ENCODE measurements at regions not wholly inside any gene's neighbourhood (a gene's known extent, or its start where the extent isn't known, plus 50 kb on each side); places are given as distances from the start of the nearest gene placed in this dataset.

DNA sequence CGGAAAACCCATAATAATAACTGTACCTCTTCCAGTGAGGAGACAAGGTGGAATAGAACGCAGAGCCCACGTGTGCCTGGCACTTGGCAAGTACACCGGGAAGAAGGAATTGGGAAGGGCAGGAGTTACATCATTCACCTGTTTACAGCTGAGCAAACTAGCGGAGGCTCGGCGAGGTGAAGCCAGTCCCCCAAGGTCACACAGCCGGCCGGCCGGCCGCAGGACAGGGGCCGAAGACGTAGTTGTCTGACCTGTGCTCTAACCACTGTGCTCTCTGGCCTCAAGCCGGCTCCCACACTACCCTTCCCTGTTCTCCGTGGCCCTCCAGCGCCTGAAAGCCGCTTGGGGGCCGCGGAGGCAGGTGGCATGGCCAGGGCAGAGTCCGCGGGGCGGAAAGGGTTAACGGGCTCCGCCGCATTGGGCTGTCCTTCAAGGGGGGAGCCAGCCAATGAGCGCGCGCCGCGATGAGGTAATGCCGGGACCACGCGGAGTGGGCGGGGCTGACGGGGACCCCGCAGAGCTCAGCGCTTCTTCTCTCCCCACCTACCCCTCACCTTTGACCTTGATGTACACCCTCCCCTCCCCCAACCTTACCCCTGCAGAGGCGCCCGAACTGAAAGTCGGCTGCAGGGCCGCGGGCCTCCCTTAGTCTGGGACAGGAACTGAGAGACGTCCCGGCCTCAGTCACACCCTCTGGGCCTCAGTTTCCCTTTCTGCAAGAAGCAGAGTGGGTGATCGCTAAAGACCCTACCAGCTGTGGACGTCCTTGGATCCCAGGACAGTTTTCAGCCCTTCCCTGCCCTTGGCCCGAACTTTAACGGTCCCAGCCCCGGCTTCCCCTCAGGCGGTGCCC lies 125.1 kb downstream of the C9orf50 start (continued):
- TF ChIP-seq HDAC6 (IDR thresholded peaks at IDR 0.05; ENCODE audit: low read depth, low read length) (no peak), SAP30 (IDR thresholded peaks at IDR 0.05; ENCODE audit: insufficient read depth, insufficient replicate concordance, low read length) (no peak), MAFK (IDR thresholded peaks at IDR 0.05; ENCODE audit: low read depth, low read length) (no peak), SP4 (IDR thresholded peaks at IDR 0.05; ENCODE audit: low read length) (peak; percentile 39; the same call in 1 of the 2 replicates), EZH2 (IDR thresholded peaks at IDR 0.05; ENCODE audit: low read depth, low read length, severe bottlenecking) (no peak), KDM1A (IDR thresholded peaks at IDR 0.05; ENCODE audit: borderline replicate concordance, low read length) (peak; percentile 92; the same call in 1 of the 2 replicates), TEAD4 (IDR thresholded peaks at IDR 0.05; ENCODE audit: low read depth, low read length) (peak; percentile 18; the same call in 1 of the 2 replicates), ZNF274 (IDR thresholded peaks at IDR 0.05; ENCODE audit: borderline replicate concordance, extremely low read depth, low read length) (no peak), GABPA (IDR thresholded peaks at IDR 0.05; ENCODE audit: borderline replicate concordance, insufficient read depth, low read length) (no peak), JUN (IDR thresholded peaks at IDR 0.05; ENCODE audit: low read depth, low read length) (peak; percentile 88), KDM5A (IDR thresholded peaks at IDR 0.05; ENCODE audit: low read length) (no peak), TAF7 (optimal IDR thresholded peaks at IDR 0.05; ENCODE audit: borderline replicate concordance, low read depth, low read length) (no peak), POLR2A (IDR thresholded peaks at IDR 0.05; ENCODE audit: control extremely low read depth in 1 of 2, low read depth in 2 of 2, low read length in 2 of 2) (no peak)
